MM.1S (cell line): ENCODE measurements at regions not wholly inside any gene's neighbourhood (a gene's known extent, or its start where the extent isn't known, plus 50 kb on each side); places are given as distances from the start of the nearest gene placed in this dataset.
"Not testable (repeated sequence)": the region's sequence is repeated elsewhere in the genome, so short reads cannot be mapped to it uniquely, and the experiment has no call there.

ENCODE experiments used
- DNase-seq: peaks from one replicate; pipeline ENCODE4 v3.0.0-alpha.2; 2015
- H2AFZ ChIP-seq: fragments of 300-600 bp; sonication (generic); 2 replicates; pipeline ENCODE4 v1.6.0; 2016; ENCODE audit warnings: antibody characterized with exemption, low read length
- H3F3A ChIP-seq: fragments of 300-600 bp; sonication (generic); 2 replicates; pipeline ENCODE4 v1.6.1; 2016; ENCODE audit warnings: mild to moderate bottlenecking, antibody characterized with exemption, low read length, moderate library complexity, mixed read lengths; ENCODE audit not compliant: insufficient read depth
- H3K27ac ChIP-seq: fragments of 300-600 bp; sonication (generic); 2 replicates; pipeline ENCODE4 v1.5.1; 2016; ENCODE audit warnings: mild to moderate bottlenecking, low read length
- H3K27me3 ChIP-seq: fragments of 300-600 bp; sonication (generic); replicated peaks from 2 replicates; pipeline ENCODE4 v1.6.0; 2016; ENCODE audit warnings: low read length; ENCODE audit not compliant: insufficient read depth
- H3K36me3 ChIP-seq: fragments of 300-600 bp; sonication (generic); replicated peaks from 2 replicates; pipeline ENCODE4 v1.6.1; 2016; ENCODE audit warnings: mild to moderate bottlenecking, low read length, mixed read lengths; ENCODE audit not compliant: insufficient read depth
- H3K4me1 ChIP-seq: fragments of 300-600 bp; sonication (generic); 2 replicates; pipeline ENCODE4 v1.6.1; 2016; ENCODE audit warnings: low read length, mixed read lengths
- H3K4me2 ChIP-seq: fragments of 300-600 bp; sonication (generic); 2 replicates; pipeline ENCODE4 v1.6.0; 2016; ENCODE audit warnings: low read depth, low read length
- H3K4me3 ChIP-seq: fragments of 300-600 bp; sonication (generic); 2 replicates; pipeline ENCODE4 v1.5.1; 2016; ENCODE audit warnings: low read length, mixed read lengths
- H3K79me2 ChIP-seq: fragments of 300-600 bp; sonication (generic); 2 replicates; pipeline ENCODE4 v1.6.1; 2016; ENCODE audit warnings: mixed run types, low read length, mixed read lengths
- H3K9ac ChIP-seq: fragments of 300-600 bp; sonication (generic); 2 replicates; pipeline ENCODE4 v1.6.1; 2016; ENCODE audit warnings: low read length, mixed read lengths
- H3K9me2 ChIP-seq: fragments of 300-600 bp; sonication (generic); replicated peaks from 2 replicates; pipeline ENCODE4 v1.6.1; 2016; ENCODE audit warnings: mild to moderate bottlenecking, low read length, mixed read lengths; ENCODE audit not compliant: insufficient read depth
- H3K9me3 ChIP-seq: fragments of 300-600 bp; sonication (generic); replicated peaks from 2 replicates; pipeline ENCODE4 v1.6.1; 2016; ENCODE audit warnings: mild to moderate bottlenecking, low read length, mixed read lengths; ENCODE audit not compliant: insufficient read depth
- H4K20me1 ChIP-seq: fragments of 300-600 bp; sonication (generic); 2 replicates; pipeline ENCODE4 v1.6.1; 2016; ENCODE audit warnings: mild to moderate bottlenecking, low read length, moderate library complexity, mixed read lengths; ENCODE audit not compliant: insufficient read depth

- not testable (repeated sequence) for H3K27me3 ChIP-seq, H3K4me3 ChIP-seq, H3F3A ChIP-seq, DNase-seq, H3K27ac ChIP-seq, H3K9me3 ChIP-seq, H4K20me1 ChIP-seq, H3K36me3 ChIP-seq, H3K4me1 ChIP-seq, H3K4me2 ChIP-seq, H2AFZ ChIP-seq, H3K9me2 ChIP-seq, H3K9ac ChIP-seq, H3K79me2 ChIP-seq
These were observed 64.7 kb upstream of the MTLN start for GRCh38 chr2:110277054-110277453.

- not testable (repeated sequence) for H3K79me2 ChIP-seq, H3K9me2 ChIP-seq, DNase-seq, H3K4me2 ChIP-seq, H3K4me3 ChIP-seq, H3K9me3 ChIP-seq, H2AFZ ChIP-seq, H3K9ac ChIP-seq, H3F3A ChIP-seq, H3K27me3 ChIP-seq, H4K20me1 ChIP-seq, H3K4me1 ChIP-seq, H3K36me3 ChIP-seq, H3K27ac ChIP-seq
These were observed 63.7 kb upstream of the MTLN start for GRCh38 chr2:110276092-110276491.

- H3K4me3 ChIP-seq, H4K20me1 ChIP-seq, H3K9ac ChIP-seq, H3K4me1 ChIP-seq, H3F3A ChIP-seq, H3K9me2 ChIP-seq, H3K79me2 ChIP-seq, H3K9me3 ChIP-seq, H3K36me3 ChIP-seq, DNase-seq, H3K27ac ChIP-seq, H2AFZ ChIP-seq, H3K27me3 ChIP-seq, H3K4me2 ChIP-seq: not testable (repeated sequence)
These were observed 57.3 kb upstream of the MTLN start for GRCh38 chr2:110269674-110270073.

- H3K4me3 ChIP-seq, H3K4me2 ChIP-seq: not testable (repeated sequence)
These were observed 55.6 kb upstream of the MTLN start for GRCh38 chr2:110267828-110268407.

GRCh38 chr2:110264804-110265203 lies 52.5 kb upstream of the MTLN start:
- H3K27me3 ChIP-seq, H2AFZ ChIP-seq, H3K79me2 ChIP-seq, H3K4me1 ChIP-seq, H3K36me3 ChIP-seq, H3K4me3 ChIP-seq, DNase-seq, H4K20me1 ChIP-seq, H3K9me2 ChIP-seq, H3K9me3 ChIP-seq, H3K27ac ChIP-seq, H3K4me2 ChIP-seq, H3F3A ChIP-seq, H3K9ac ChIP-seq: not testable (repeated sequence)

More at GRCh38 chr2:110267828-110268407, 55.6 kb upstream of the MTLN start:
- DNase-seq, H3K79me2 ChIP-seq, H3K27ac ChIP-seq, H3K27me3 ChIP-seq, H2AFZ ChIP-seq, H4K20me1 ChIP-seq, H3K9ac ChIP-seq, H3K36me3 ChIP-seq, H3K9me2 ChIP-seq, H3K9me3 ChIP-seq, H3F3A ChIP-seq, H3K4me1 ChIP-seq: not testable (repeated sequence)

- H3K36me3 ChIP-seq, DNase-seq, H3K27me3 ChIP-seq, H3K4me3 ChIP-seq, H2AFZ ChIP-seq, H4K20me1 ChIP-seq, H3K4me2 ChIP-seq, H3F3A ChIP-seq, H3K9me3 ChIP-seq, H3K79me2 ChIP-seq, H3K9me2 ChIP-seq, H3K27ac ChIP-seq, H3K4me1 ChIP-seq, H3K9ac ChIP-seq: not testable (repeated sequence)
These were observed 51.8 kb upstream of the MTLN start for GRCh38 chr2:110264076-110264681.

GRCh38 chr2:110263462-110263861 lies 51.1 kb upstream of the MTLN start:
- H3K9me3 ChIP-seq, H3F3A ChIP-seq, H3K9me2 ChIP-seq, H3K27ac ChIP-seq, DNase-seq, H4K20me1 ChIP-seq, H3K4me3 ChIP-seq, H3K27me3 ChIP-seq, H2AFZ ChIP-seq, H3K36me3 ChIP-seq, H3K9ac ChIP-seq, H3K4me1 ChIP-seq, H3K4me2 ChIP-seq, H3K79me2 ChIP-seq: not testable (repeated sequence)
